OCI-LY7 (cell line): ENCODE measurements at regions not wholly inside any gene's neighbourhood (a gene's known extent, or its start where the extent isn't known, plus 50 kb on each side); places are given as distances from the start of the nearest gene placed in this dataset.

Experiments
- BruUV-seq: library from RNA; stranded (reverse); fragments of 400-500 nt; replicated peaks from 2 replicates; lab custom pipeline; 2021; lab: Mats Ljungman, UMichigan
- CTCF ChIA-PET: fragments of 300-600 bp; sonication (Branson Sonifier 250); formaldehyde crosslinking; loops from one replicate; lab custom pipeline; 2022; ENCODE audit warnings: antibody characterized with exemption; ENCODE audit not compliant: unreplicated experiment; lab: Charles Lee
- POLR2A ChIA-PET: fragments of 300-600 bp; sonication (Branson Sonifier 250); formaldehyde crosslinking; loops from one replicate; lab custom pipeline; 2022; ENCODE audit warnings: antibody characterized with exemption; lab: Charles Lee
- DNase-seq: peaks from one replicate; pipeline ENCODE4 v3.0.0-alpha.2; 2015; ENCODE audit warnings: low spot score
- H2AFZ ChIP-seq: fragments of 200-600 bp; sonication (generic), shearing (Covaris generic); 2 replicates; pipeline ENCODE4 v1.6.1; 2014; ENCODE audit warnings: mild to moderate bottlenecking, antibody characterized with exemption, low read length, moderate library complexity
- H3K27ac ChIP-seq: fragments of 200-600 bp; sonication (generic); 2 replicates; pipeline ENCODE4 v1.5.1; 2014; ENCODE audit warnings: mixed run types, low read depth, mild to moderate bottlenecking, moderate library complexity, low read length, inconsistent platforms; ENCODE audit not compliant: poor library complexity, severe bottlenecking
- H3K36me3 ChIP-seq: fragments of 200-600 bp; sonication (generic); 2 replicates; pipeline ENCODE4 v1.6.1; 2014; ENCODE audit warnings: mild to moderate bottlenecking, antibody characterized with exemption, low read length, moderate library complexity, mixed read lengths; ENCODE audit not compliant: insufficient read depth
- H3K4me1 ChIP-seq: fragments of 200-600 bp; sonication (generic); 2 replicates; pipeline ENCODE4 v1.5.1; 2014; ENCODE audit warnings: mild to moderate bottlenecking, low read length; ENCODE audit not compliant: insufficient read depth, poor library complexity, severe bottlenecking
- H3K4me2 ChIP-seq: fragments of 200-600 bp; sonication (generic); 2 replicates; pipeline ENCODE4 v1.6.1; 2014; ENCODE audit warnings: mild to moderate bottlenecking, low read length
- H3K4me3 ChIP-seq: fragments of 200-600 bp; sonication (generic); 2 replicates; pipeline ENCODE4 v1.5.1; 2014; ENCODE audit warnings: mild to moderate bottlenecking, low read depth, low read length; ENCODE audit not compliant: poor library complexity, severe bottlenecking
- H3K79me2 ChIP-seq: fragments of 200-600 bp; sonication (generic); 2 replicates; pipeline ENCODE4 v1.6.1; 2016; ENCODE audit warnings: low read depth, mild to moderate bottlenecking, low read length, moderate library complexity, mixed read lengths; ENCODE audit not compliant: insufficient read depth
- H3K9me2 ChIP-seq: fragments of 200-600 bp; sonication (generic); 2 replicates; pipeline ENCODE4 v1.6.1; 2016; ENCODE audit warnings: mild to moderate bottlenecking, low read length, mixed read lengths; ENCODE audit not compliant: insufficient read depth
- H3K9me3 ChIP-seq: fragments of 200-600 bp; sonication (generic); 2 replicates; pipeline ENCODE4 v1.6.1; 2014; ENCODE audit warnings: mild to moderate bottlenecking, mixed run types, low read length, mixed read lengths
- H4K20me1 ChIP-seq: fragments of 200-600 bp; sonication (generic); 2 replicates; pipeline ENCODE4 v1.6.1; 2014; ENCODE audit warnings: mild to moderate bottlenecking, antibody characterized with exemption, low read length, moderate library complexity, mixed read lengths; ENCODE audit not compliant: insufficient read depth
- EZH2phosphoT487 ChIP-seq: fragments of 200-600 bp; sonication (generic); IDR thresholded peaks from 2 replicates; pipeline ENCODE4 v1.6.1; 2018; ENCODE audit warnings: low read depth, borderline replicate concordance, mild to moderate bottlenecking, mixed run types, antibody characterized with exemption, low read length, moderate library complexity, mixed read lengths
- intact Hi-C: fragments of 100-400 bp; cut with micrococcal nuclease; formaldehyde crosslinking; loops from one replicate; pipeline ENCODE4 v1.10.0; 2022; ENCODE audit not compliant: unreplicated experiment
- TF ChIP-seq, protein P1 (sequence below): fragments of 200-600 bp; sonication (generic); conservative IDR thresholded peaks from 2 replicates; pipeline ENCODE4 v1.5.1; 2014; ENCODE audit warnings: mild to moderate bottlenecking, antibody characterized with exemption, low read length, moderate library complexity, mixed read lengths

DNA sequence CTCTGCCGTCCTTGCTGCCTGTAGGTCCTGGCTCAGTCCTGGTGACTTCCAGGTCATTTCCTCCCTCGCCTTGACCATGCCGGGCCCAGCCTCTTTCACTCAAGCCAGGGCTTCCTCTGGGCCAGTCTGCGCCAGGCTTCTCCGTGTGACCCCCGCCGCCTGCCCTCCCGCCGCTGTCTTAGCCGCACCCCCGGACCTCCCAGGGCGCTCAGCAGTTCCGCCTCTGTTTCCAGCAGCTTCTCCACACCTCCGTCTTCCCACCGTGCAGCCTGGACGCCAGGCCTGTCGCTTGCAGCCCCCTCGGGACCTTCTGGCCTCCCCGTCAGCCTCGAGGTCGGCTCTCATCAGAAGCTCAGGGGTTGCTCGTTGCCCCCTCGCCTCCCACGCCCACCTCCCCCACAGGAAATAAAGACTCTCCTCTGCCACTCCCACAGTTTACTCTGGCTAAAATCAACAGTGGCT lies 123.0 kb upstream of the FZD8 start:
- no peaks in the 10 kb centered on the region for H4K20me1 ChIP-seq
- no peaks in the 10 kb centered on the region for H3K4me1 ChIP-seq
- no peak overlapping the region for H3K4me3 ChIP-seq
- intact Hi-C loops, result no loop called here
- POLR2A ChIA-PET, result no interaction called here
- TF ChIP-seq EZH2phosphoT487, result no peak
- TF ChIP-seq, protein P1, sequence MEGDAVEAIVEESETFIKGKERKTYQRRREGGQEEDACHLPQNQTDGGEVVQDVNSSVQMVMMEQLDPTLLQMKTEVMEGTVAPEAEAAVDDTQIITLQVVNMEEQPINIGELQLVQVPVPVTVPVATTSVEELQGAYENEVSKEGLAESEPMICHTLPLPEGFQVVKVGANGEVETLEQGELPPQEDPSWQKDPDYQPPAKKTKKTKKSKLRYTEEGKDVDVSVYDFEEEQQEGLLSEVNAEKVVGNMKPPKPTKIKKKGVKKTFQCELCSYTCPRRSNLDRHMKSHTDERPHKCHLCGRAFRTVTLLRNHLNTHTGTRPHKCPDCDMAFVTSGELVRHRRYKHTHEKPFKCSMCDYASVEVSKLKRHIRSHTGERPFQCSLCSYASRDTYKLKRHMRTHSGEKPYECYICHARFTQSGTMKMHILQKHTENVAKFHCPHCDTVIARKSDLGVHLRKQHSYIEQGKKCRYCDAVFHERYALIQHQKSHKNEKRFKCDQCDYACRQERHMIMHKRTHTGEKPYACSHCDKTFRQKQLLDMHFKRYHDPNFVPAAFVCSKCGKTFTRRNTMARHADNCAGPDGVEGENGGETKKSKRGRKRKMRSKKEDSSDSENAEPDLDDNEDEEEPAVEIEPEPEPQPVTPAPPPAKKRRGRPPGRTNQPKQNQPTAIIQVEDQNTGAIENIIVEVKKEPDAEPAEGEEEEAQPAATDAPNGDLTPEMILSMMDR, result no peak
- H2AFZ ChIP-seq, result no peak overlapping the region
- no peaks in the 10 kb centered on the region for H3K79me2 ChIP-seq
- CTCF ChIA-PET, result interaction anchor here (0.8 kb wide), 1 partner anchor 127 kb away, joined by 3 read pairs; no protein-coding TSS in a partner anchor
- no peaks in the 10 kb centered on the region for H3K9me2 ChIP-seq
- no peak overlapping the region for H3K4me2 ChIP-seq
- no peaks in the 10 kb centered on the region for H3K36me3 ChIP-seq
- no peak for DNase-seq
- no peak overlapping the region for H3K27ac ChIP-seq
- BruUV-seq, result no TSS peak
- H3K9me3 ChIP-seq, result no peaks in the 10 kb centered on the region

DNA sequence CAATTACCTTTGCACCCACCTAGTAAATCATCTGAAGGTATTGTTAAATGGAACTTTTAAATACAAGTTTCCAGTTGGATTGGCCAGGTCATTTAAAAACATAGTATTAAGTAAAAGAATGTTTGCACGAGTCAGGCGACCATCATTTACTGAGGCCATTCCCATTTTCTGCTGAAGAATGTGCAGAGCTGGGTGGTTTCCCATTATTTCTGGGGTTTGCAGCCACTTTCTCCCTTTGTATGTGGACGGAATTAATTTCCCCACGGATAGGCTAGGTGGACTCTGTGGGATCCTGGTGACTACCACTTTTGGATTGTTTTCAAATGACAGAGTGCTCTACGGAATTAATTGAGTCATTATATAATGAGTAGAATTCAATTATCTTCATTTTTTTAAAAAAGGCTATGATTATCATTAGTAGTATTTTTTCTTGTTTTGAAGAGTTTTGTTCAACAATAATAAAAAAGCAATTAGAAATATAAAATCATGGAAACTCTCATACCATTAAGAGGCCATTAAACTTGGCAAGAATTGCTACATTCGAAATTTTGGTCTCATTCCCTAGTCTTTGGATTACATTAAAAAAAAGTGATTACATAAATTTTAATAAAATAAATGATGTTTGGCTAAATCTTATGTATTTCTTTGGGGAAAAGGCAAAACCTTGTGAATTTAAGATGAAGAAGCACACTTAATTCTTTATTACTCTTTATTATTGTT lies 120.4 kb upstream of the FZD8 start:
- Histone ChIP-seq H3K27ac (no peak overlapping the region), H3K36me3 (no peaks in the 10 kb centered on the region), H2AFZ (no peak overlapping the region), H3K4me2 (no peak overlapping the region), H3K4me1 (no peaks in the 10 kb centered on the region), H3K9me2 (no peaks in the 10 kb centered on the region), H3K79me2 (no peaks in the 10 kb centered on the region), H3K9me3 (no peaks in the 10 kb centered on the region), H4K20me1 (no peaks in the 10 kb centered on the region), H3K4me3 (no peak overlapping the region)
- intact Hi-C loops, result no loop called here
- TF ChIP-seq, protein P1, result no peak
- no peak for TF ChIP-seq EZH2phosphoT487
- POLR2A ChIA-PET, result no interaction called here
- no peak for DNase-seq
- CTCF ChIA-PET, result no interaction called here
- BruUV-seq, result no TSS peak

DNA sequence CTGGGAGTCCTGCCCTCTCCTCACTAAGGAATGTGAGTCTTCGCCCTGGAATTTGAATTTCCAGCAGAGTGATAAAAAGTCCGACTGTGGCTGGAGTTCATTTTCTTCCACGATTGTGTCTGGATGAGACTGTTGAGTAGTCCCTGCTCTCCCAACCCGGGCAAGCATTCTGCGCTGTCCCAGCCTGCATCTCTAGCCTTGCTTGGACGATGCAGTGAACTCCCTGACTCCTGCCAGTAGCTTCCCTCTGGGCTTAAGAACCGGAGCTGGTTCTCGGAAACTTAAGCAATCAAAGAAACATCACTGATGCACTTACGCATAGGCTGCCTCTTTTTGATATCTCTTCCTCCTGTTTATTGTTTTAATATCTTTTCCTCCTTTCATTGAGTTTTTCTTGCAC lies 116.0 kb upstream of the FZD8 start:
- H4K20me1 ChIP-seq, result no peaks in the 10 kb centered on the region
- intact Hi-C loops, result no loop called here
- no peaks in the 10 kb centered on the region for H3K36me3 ChIP-seq
- no peak for TF ChIP-seq EZH2phosphoT487
- TF ChIP-seq, protein P1, result no peak
- no peaks in the 10 kb centered on the region for H3K79me2 ChIP-seq
- no peak overlapping the region for H2AFZ ChIP-seq
- H3K4me3 ChIP-seq, result no peak overlapping the region
- ChIA-PET POLR2A (interaction anchor here (1.6 kb wide), 1 partner anchor 11 kb away, joined by 3 read pairs; no protein-coding TSS in a partner anchor), CTCF (no interaction called here)
- no peak for DNase-seq
- H3K27ac ChIP-seq, result no peak overlapping the region
- no peaks in the 10 kb centered on the region for H3K9me3 ChIP-seq
- BruUV-seq, result no TSS peak
- no peak overlapping the region for H3K4me2 ChIP-seq
- H3K9me2 ChIP-seq, result no peaks in the 10 kb centered on the region
- H3K4me1 ChIP-seq, result no peaks in the 10 kb centered on the region
